ENCODE measurements at regions not wholly inside any gene's neighbourhood (a gene's known extent, or its start where the extent isn't known, plus 50 kb on each side); places are given as distances from the start of the nearest gene placed in this dataset.

GRCh38 chrY:19098349-19098748 is 324.8 kb upstream of the HSFY2 start:
- TF ChIP-seq, protein P1, sequence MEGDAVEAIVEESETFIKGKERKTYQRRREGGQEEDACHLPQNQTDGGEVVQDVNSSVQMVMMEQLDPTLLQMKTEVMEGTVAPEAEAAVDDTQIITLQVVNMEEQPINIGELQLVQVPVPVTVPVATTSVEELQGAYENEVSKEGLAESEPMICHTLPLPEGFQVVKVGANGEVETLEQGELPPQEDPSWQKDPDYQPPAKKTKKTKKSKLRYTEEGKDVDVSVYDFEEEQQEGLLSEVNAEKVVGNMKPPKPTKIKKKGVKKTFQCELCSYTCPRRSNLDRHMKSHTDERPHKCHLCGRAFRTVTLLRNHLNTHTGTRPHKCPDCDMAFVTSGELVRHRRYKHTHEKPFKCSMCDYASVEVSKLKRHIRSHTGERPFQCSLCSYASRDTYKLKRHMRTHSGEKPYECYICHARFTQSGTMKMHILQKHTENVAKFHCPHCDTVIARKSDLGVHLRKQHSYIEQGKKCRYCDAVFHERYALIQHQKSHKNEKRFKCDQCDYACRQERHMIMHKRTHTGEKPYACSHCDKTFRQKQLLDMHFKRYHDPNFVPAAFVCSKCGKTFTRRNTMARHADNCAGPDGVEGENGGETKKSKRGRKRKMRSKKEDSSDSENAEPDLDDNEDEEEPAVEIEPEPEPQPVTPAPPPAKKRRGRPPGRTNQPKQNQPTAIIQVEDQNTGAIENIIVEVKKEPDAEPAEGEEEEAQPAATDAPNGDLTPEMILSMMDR (IDR thresholded peaks at IDR 0.05): no peak
- TF ChIP-seq POLR2A (IDR thresholded peaks at IDR 0.05) (no peak), POLR2AphosphoS5 (IDR thresholded peaks at IDR 0.05) (no peak), EP300 (IDR thresholded peaks at IDR 0.05) (no peak)
